KMS-11 (cell line): ENCODE measurements at regions not wholly inside any gene's neighbourhood (a gene's known extent, or its start where the extent isn't known, plus 50 kb on each side); places are given as distances from the start of the nearest gene placed in this dataset.

Experiments
- H2AFZ ChIP-seq: fragments of 200-600 bp; sonication (generic); 2 replicates; pipeline ENCODE4 v1.6.1; 2016; ENCODE audit warnings: antibody characterized with exemption, mixed run types, low read depth
- H3K27ac ChIP-seq: fragments of 200-600 bp; sonication (generic); 2 replicates; pipeline ENCODE4 v1.6.1; 2016; ENCODE audit warnings: mild to moderate bottlenecking, mixed run types
- H3K27me3 ChIP-seq: fragments of 200-600 bp; sonication (generic); 2 replicates; pipeline ENCODE4 v1.6.1; 2017; ENCODE audit warnings: mild to moderate bottlenecking, low read depth, mixed run types, moderate library complexity; ENCODE audit not compliant: insufficient read depth
- H3K36me3 ChIP-seq: fragments of 200-600 bp; sonication (generic); 2 replicates; pipeline ENCODE4 v1.6.1; 2017; ENCODE audit warnings: mild to moderate bottlenecking, mixed run types; ENCODE audit not compliant: insufficient read depth
- H3K4me1 ChIP-seq: fragments of 200-600 bp; sonication (generic); 2 replicates; pipeline ENCODE4 v1.6.1; 2016; ENCODE audit warnings: mild to moderate bottlenecking, low read depth, mixed run types; ENCODE audit not compliant: poor library complexity, severe bottlenecking
- H3K4me2 ChIP-seq: fragments of 200-600 bp; sonication (generic); 2 replicates; pipeline ENCODE4 v1.7.0; 2016; ENCODE audit warnings: mild to moderate bottlenecking, mixed run types
- H3K4me3 ChIP-seq: fragments of 200-600 bp; sonication (generic); IDR thresholded peaks from 2 replicates; pipeline ENCODE4 v1.6.1; 2017; ENCODE audit warnings: low read depth, low read length, mixed read lengths; ENCODE audit not compliant: insufficient read depth
- H3K79me2 ChIP-seq: fragments of 200-600 bp; sonication (generic); 2 replicates; pipeline ENCODE4 v1.6.1; 2016; ENCODE audit warnings: low read depth, mixed run types; ENCODE audit not compliant: insufficient read depth
- H3K9ac ChIP-seq: fragments of 200-600 bp; sonication (generic); 2 replicates; pipeline ENCODE4 v1.6.1; 2016; ENCODE audit warnings: mild to moderate bottlenecking, mixed run types
- H4K20me1 ChIP-seq: fragments of 200-600 bp; sonication (generic); 2 replicates; pipeline ENCODE4 v1.6.1; 2016; ENCODE audit warnings: mild to moderate bottlenecking, mixed run types; ENCODE audit not compliant: insufficient read depth
- CTCF ChIP-seq: fragments of 200-600 bp; sonication (generic); conservative IDR thresholded peaks from 2 replicates; pipeline ENCODE4 v1.6.1; 2017; ENCODE audit warnings: low read depth, mild to moderate bottlenecking, antibody characterized with exemption, low read length, moderate library complexity, mixed read lengths

- no peaks in the 10 kb centered on the region for H3K36me3 ChIP-seq
- no peak overlapping the region for H3K4me2 ChIP-seq
- no peaks in the 10 kb centered on the region for H3K4me1 ChIP-seq
- H3K27ac ChIP-seq: no peak overlapping the region
- H3K27me3 ChIP-seq: no peaks in the 10 kb centered on the region
- no peaks in the 10 kb centered on the region for H3K79me2 ChIP-seq
- TF ChIP-seq CTCF: no peak
- no peak overlapping the region for H3K4me3 ChIP-seq
- H4K20me1 ChIP-seq: no peaks in the 10 kb centered on the region
- H2AFZ ChIP-seq: no peak overlapping the region
- H3K9ac ChIP-seq: no peak overlapping the region
These were observed 74.2 kb upstream of the BHLHE40 start for GRCh38 chr3:4904811-4905695.

GRCh38 chr3:4906107-4906621, 73.1 kb upstream of the BHLHE40 start:
- no peaks in the 10 kb centered on the region for H3K36me3 ChIP-seq
- no peak overlapping the region for H3K4me3 ChIP-seq
- no peak overlapping the region for H2AFZ ChIP-seq
- no peaks in the 10 kb centered on the region for H4K20me1 ChIP-seq
- H3K79me2 ChIP-seq: no peaks in the 10 kb centered on the region
- no peak for TF ChIP-seq CTCF
- H3K27me3 ChIP-seq: no peaks in the 10 kb centered on the region
- no peak overlapping the region for H3K27ac ChIP-seq
- H3K4me1 ChIP-seq: no peaks in the 10 kb centered on the region
- H3K9ac ChIP-seq: no peak overlapping the region
- H3K4me2 ChIP-seq: no peak overlapping the region

GRCh38 chr3:4907050-4907449, 72.2 kb upstream of the BHLHE40 start:
- no peaks in the 10 kb centered on the region for H4K20me1 ChIP-seq
- H3K4me1 ChIP-seq: no peaks in the 10 kb centered on the region
- no peak for TF ChIP-seq CTCF
- H3K36me3 ChIP-seq: no peaks in the 10 kb centered on the region
- no peak overlapping the region for H3K27ac ChIP-seq
- no peak overlapping the region for H2AFZ ChIP-seq
- no peak overlapping the region for H3K9ac ChIP-seq
- H3K4me2 ChIP-seq: no peak overlapping the region
- H3K27me3 ChIP-seq: no peaks in the 10 kb centered on the region
- no peak overlapping the region for H3K4me3 ChIP-seq
- no peaks in the 10 kb centered on the region for H3K79me2 ChIP-seq

GRCh38 chr3:4907643-4908432, 71.4 kb upstream of the BHLHE40 start:
- Histone ChIP-seq H3K4me2 (no peak overlapping the region), H3K27me3 (no peaks in the 10 kb centered on the region), H3K27ac (no peak overlapping the region), H2AFZ (no peak overlapping the region), H4K20me1 (no peaks in the 10 kb centered on the region), H3K4me1 (no peaks in the 10 kb centered on the region), H3K36me3 (no peaks in the 10 kb centered on the region), H3K4me3 (no peak overlapping the region), H3K79me2 (no peaks in the 10 kb centered on the region), H3K9ac (no peak overlapping the region)
- no peak for TF ChIP-seq CTCF
